H1 (cell line): ENCODE measurements at regions not wholly inside any gene's neighbourhood (a gene's known extent, or its start where the extent isn't known, plus 50 kb on each side); places are given as distances from the start of the nearest gene placed in this dataset.

Experiments used
- CTCF ChIA-PET: fragments of 300-600 bp; sonication (Branson Sonifier 250); formaldehyde crosslinking; loops from one replicate; lab custom pipeline; 2021; ENCODE audit not compliant: partially characterized antibody; lab: Charles Lee
- POLR2A ChIA-PET: fragments of 300-600 bp; sonication (Branson Sonifier 250); formaldehyde crosslinking; loops from one replicate; lab custom pipeline; 2021; ENCODE audit warnings: inconsistent platforms; ENCODE audit not compliant: partially characterized antibody; lab: Charles Lee
- DNase-seq, 2 experiments: peaks; one replicate each; pipeline versions ENCODE4 v3.0.0 to v3.0.0-alpha.2; 2010 to 2022; ENCODE audit warnings: low spot score in 2 of 2, low read depth in 1 of 2, mixed read lengths in 1 of 2
- FAIRE-seq: peaks from 2 replicates; lab custom pipeline; 2011; peaks lifted over from hg19 to GRCh38; lab: Jason Lieb, UNC
- H2AFZ ChIP-seq: 2 replicates; pipeline ENCODE4 v1.8.1; 2012; ENCODE audit warnings: low read length, inconsistent platforms
- H2AK5ac ChIP-seq: 2 replicates; pipeline ENCODE4 v1.6.1; 2013; ENCODE audit warnings: low read depth, low read length
- H2BK120ac ChIP-seq: replicated peaks from 2 replicates; pipeline ENCODE3; 2013; ENCODE audit warnings: low read depth, low read length, inconsistent platforms
- H2BK12ac ChIP-seq: 2 replicates; pipeline ENCODE4 v1.6.1; 2013; ENCODE audit warnings: low read depth, low read length
- H2BK15ac ChIP-seq: 2 replicates; pipeline ENCODE4 v1.6.1; 2013; ENCODE audit warnings: low read length
- H2BK20ac ChIP-seq: 2 replicates; pipeline ENCODE4 v1.6.1; 2013; ENCODE audit warnings: low read length
- H2BK5ac ChIP-seq: 2 replicates; pipeline ENCODE4 v1.6.1; 2013; ENCODE audit warnings: low read depth, low read length
- H3K14ac ChIP-seq: 2 replicates; pipeline ENCODE4 v1.6.1; 2013; ENCODE audit warnings: inconsistent platforms; ENCODE audit not compliant: insufficient read length
- H3K18ac ChIP-seq: 2 replicates; pipeline ENCODE4 v1.6.1; 2013; ENCODE audit warnings: low read length; ENCODE audit errors: extremely low read depth
- H3K23ac ChIP-seq: 2 replicates; pipeline ENCODE4 v1.6.1; 2013; ENCODE audit warnings: inconsistent platforms; ENCODE audit not compliant: insufficient read length
- H3K23me2 ChIP-seq: 2 replicates; pipeline ENCODE4 v1.6.1; 2013; ENCODE audit warnings: low read depth, low read length
- H3K27ac ChIP-seq: 2 replicates; pipeline ENCODE4 v1.6.1; 2011; ENCODE audit warnings: low read depth, low read length, inconsistent platforms
- H3K27me3 ChIP-seq, 4 experiments: replicated peaks in 1 of 4; 1 replicate in 1 of 4; 2 replicates in 3 of 4; pipeline versions ENCODE4 v1.6.1 to v1.8.1; 2011 to 2013; ENCODE audit warnings: low read length in 3 of 4, mild to moderate bottlenecking in 3 of 4, inconsistent platforms in 2 of 4, mixed read lengths in 2 of 4, moderate library complexity in 1 of 4; ENCODE audit not compliant: control insufficient read depth in 3 of 4, insufficient read depth in 3 of 4; ENCODE audit errors: extremely low read depth in 1 of 4
- H3K36me3 ChIP-seq, 4 experiments: 2 replicates each; pipeline versions ENCODE4 v1.6.1 to v1.8.1; 2011 to 2013; ENCODE audit warnings: mild to moderate bottlenecking in 4 of 4, low read length in 3 of 4, moderate library complexity in 2 of 4, control low read depth in 1 of 4, inconsistent platforms in 1 of 4; ENCODE audit not compliant: insufficient read depth in 4 of 4, control insufficient read depth in 2 of 4
- H3K4ac ChIP-seq: replicated peaks from 2 replicates; pipeline ENCODE3; 2013; ENCODE audit warnings: low read length, low read depth, mixed read lengths, inconsistent platforms; ENCODE audit not compliant: insufficient read length
- H3K4me1 ChIP-seq, 4 experiments: replicated peaks in 1 of 4; 1 replicate in 1 of 4; 2 replicates in 3 of 4; pipeline versions ENCODE4 v1.6.1 to v1.8.1; 2011 to 2013; ENCODE audit warnings: low read length in 3 of 4, inconsistent platforms in 2 of 4, mixed read lengths in 1 of 4; ENCODE audit not compliant: insufficient read depth in 4 of 4, control insufficient read depth in 3 of 4
- H3K4me2 ChIP-seq, 2 experiments: 2 replicates each; pipeline versions ENCODE4 v1.6.1 to v1.8.1; 2011 to 2013; ENCODE audit warnings: low read depth in 2 of 2, low read length in 2 of 2, control low read depth in 1 of 2, inconsistent platforms in 1 of 2, mild to moderate bottlenecking in 1 of 2; ENCODE audit not compliant: insufficient read depth in 1 of 2
- H3K4me3 ChIP-seq, 4 experiments: fragments of 200-600, 300-600 bp in 1 of 4; sonication (generic), shearing (Covaris generic), sonication (Bioruptor Twin) in 1 of 4; 2 replicates each; pipeline versions ENCODE4 v1.5.1 to v1.8.1; 2011 to 2016; ENCODE audit warnings: low read length in 4 of 4, low read depth in 3 of 4, control low read depth in 2 of 4, inconsistent platforms in 2 of 4, mild to moderate bottlenecking in 2 of 4, mixed read lengths in 1 of 4, moderate library complexity in 1 of 4; ENCODE audit not compliant: insufficient read depth in 2 of 4; ENCODE audit errors: extremely low read depth in 1 of 4
- H3K56ac ChIP-seq: replicated peaks from 2 replicates; pipeline ENCODE3; 2013; ENCODE audit warnings: low read depth, mild to moderate bottlenecking, mixed read lengths, low read length, inconsistent platforms; ENCODE audit not compliant: insufficient read length
- H3K79me1 ChIP-seq: 2 replicates; pipeline ENCODE4 v1.6.1; 2013; ENCODE audit warnings: low read depth, low read length, control low read depth
- H3K79me2 ChIP-seq, 2 experiments: 2 replicates each; pipeline versions ENCODE4 v1.6.1 to v1.8.1; 2012 to 2013; ENCODE audit warnings: low read length in 2 of 2, mild to moderate bottlenecking in 2 of 2, inconsistent platforms in 1 of 2; ENCODE audit not compliant: insufficient read depth in 2 of 2, control insufficient read depth in 1 of 2
- H3K9ac ChIP-seq, 4 experiments: replicated peaks in 1 of 4; 1 replicate in 1 of 4; 2 replicates in 3 of 4; pipeline versions ENCODE4 v1.6.1 to v1.8.1; 2011 to 2013; ENCODE audit warnings: low read depth in 3 of 4, low read length in 3 of 4, control low read depth in 2 of 4, mild to moderate bottlenecking in 2 of 4, moderate library complexity in 2 of 4, inconsistent platforms in 1 of 4; ENCODE audit errors: extremely low read depth in 1 of 4
- H3K9me3 ChIP-seq, 2 experiments: 2 replicates each; pipeline versions ENCODE4 v1.6.1 to v1.8.1; 2012 to 2013; ENCODE audit warnings: mild to moderate bottlenecking in 2 of 2, moderate library complexity in 2 of 2, control low read depth in 1 of 2, inconsistent platforms in 1 of 2, low read depth in 1 of 2, low read length in 1 of 2, mixed read lengths in 1 of 2; ENCODE audit not compliant: insufficient read depth in 2 of 2
- H4K20me1 ChIP-seq, 2 experiments: replicated peaks in 1 of 2; 2 replicates each; pipeline versions ENCODE3 to v1.8.1; 2011 to 2013; ENCODE audit warnings: inconsistent platforms in 2 of 2, low read length in 2 of 2, mild to moderate bottlenecking in 1 of 2; ENCODE audit not compliant: insufficient read depth in 2 of 2, control insufficient read depth in 1 of 2
- H4K5ac ChIP-seq: 2 replicates; pipeline ENCODE4 v1.6.1; 2013; ENCODE audit warnings: low read length, low read depth, mixed read lengths, inconsistent platforms; ENCODE audit not compliant: insufficient read length
- H4K8ac ChIP-seq: 2 replicates; pipeline ENCODE4 v1.8.0; 2013; ENCODE audit warnings: mild to moderate bottlenecking, moderate library complexity, low read length, inconsistent platforms; ENCODE audit not compliant: insufficient read depth; ENCODE audit errors: extremely low read depth
- H4K91ac ChIP-seq: replicated peaks from 2 replicates; pipeline ENCODE3; 2013; ENCODE audit warnings: low read length, mixed read lengths, inconsistent platforms; ENCODE audit not compliant: insufficient read length
- CBX5 ChIP-seq: fragments of 300-800, 300-1000 bp; sonication (generic); IDR thresholded peaks from 2 replicates; pipeline ENCODE4 v1.7.1; 2016; ENCODE audit warnings: antibody characterized with exemption, low read length, low read depth
- CBX8 ChIP-seq: fragments of 300-800, 300-1000 bp; sonication (generic); IDR thresholded peaks from 2 replicates; pipeline ENCODE4 v1.7.1; 2016; ENCODE audit warnings: low read depth, low read length, borderline replicate concordance
- GABPA ChIP-seq: IDR thresholded peaks from 2 replicates; pipeline ENCODE4 v1.6.1; 2011; ENCODE audit warnings: mild to moderate bottlenecking, low read length, moderate library complexity, borderline replicate concordance; ENCODE audit not compliant: insufficient read depth
- HDAC2 ChIP-seq, 2 experiments: fragments of 300-600 bp in 1 of 2; sonication (generic) in 1 of 2; IDR thresholded peaks; 2 replicates each; pipeline ENCODE4 v1.6.1; 2011 to 2012; ENCODE audit warnings: low read depth in 2 of 2, low read length in 2 of 2, mild to moderate bottlenecking in 2 of 2, moderate library complexity in 2 of 2, borderline replicate concordance in 1 of 2, inconsistent platforms in 1 of 2
- JUN ChIP-seq: IDR thresholded peaks from 2 replicates; pipeline ENCODE4 v1.6.1; 2011; ENCODE audit warnings: low read depth, mild to moderate bottlenecking, improper control_type of control experiment, low read length
- MAFK ChIP-seq: IDR thresholded peaks from 2 replicates; pipeline ENCODE4 v1.6.1; 2012; ENCODE audit warnings: low read depth, mild to moderate bottlenecking, improper control_type of control experiment, low read length
- NANOG ChIP-seq: IDR thresholded peaks from 2 replicates; pipeline ENCODE4 v1.6.1; 2011; ENCODE audit warnings: low read length, low read depth, mild to moderate bottlenecking, inconsistent platforms; ENCODE audit not compliant: insufficient read depth, poor library complexity, severe bottlenecking
- NRF1 ChIP-seq: IDR thresholded peaks from 2 replicates; pipeline ENCODE4 v1.6.1; 2011; ENCODE audit warnings: mild to moderate bottlenecking, low read depth, low read length, improper control_type of control experiment
- SAP30 ChIP-seq: fragments of 300-600 bp; sonication (generic); IDR thresholded peaks from 2 replicates; pipeline ENCODE4 v1.7.1; 2012; ENCODE audit warnings: low read length, moderate library complexity, mild to moderate bottlenecking, inconsistent platforms; ENCODE audit not compliant: insufficient read depth, insufficient replicate concordance
- SP4 ChIP-seq: IDR thresholded peaks from 2 replicates; pipeline ENCODE4 v1.6.1; 2012; ENCODE audit warnings: low read length, inconsistent platforms
- SRF ChIP-seq: IDR thresholded peaks from 2 replicates; pipeline ENCODE4 v1.6.1; 2011; ENCODE audit warnings: mild to moderate bottlenecking, low read depth, low read length, moderate library complexity
- TAF7 ChIP-seq: optimal IDR thresholded peaks from 2 replicates; pipeline ENCODE3; 2011; ENCODE audit warnings: low read depth, mild to moderate bottlenecking, inconsistent platforms, low read length, moderate library complexity, borderline replicate concordance
- TCF12 ChIP-seq: IDR thresholded peaks from 2 replicates; pipeline ENCODE4 v1.6.1; 2011; ENCODE audit warnings: low read depth, mild to moderate bottlenecking, low read length
- WGBS, 2 experiments: shearing (Covaris generic) in 1 of 2; methylation state at CpG; one replicate each; pipeline versions ENCODE4 v1.1.6 to v1.1.7; 2013 to 2015; ENCODE audit warnings: low lambda C conversion rate in 2 of 2, mixed read lengths in 2 of 2, inconsistent platforms in 1 of 2, low coverage in 1 of 2, missing lambda C conversion rate in 1 of 2; ENCODE audit not compliant: insufficient replicate concordance in 2 of 2, insufficient coverage in 1 of 2, insufficient read length in 1 of 2; ENCODE audit errors: extremely low coverage in 1 of 2, missing lambda C conversion rate in 1 of 2; 5-methylcytosine and 5-hydroxymethylcytosine counted together
- TF ChIP-seq, protein P1 (sequence below): IDR thresholded peaks from 2 replicates; pipeline ENCODE4 v1.6.1; 2012; ENCODE audit warnings: inconsistent platforms

- Histone ChIP-seq H3K14ac (no peak overlapping the region), H3K23ac (no peak overlapping the region), H3K4ac (no peak overlapping the region), H2BK5ac (no peak overlapping the region), H2AK5ac (no peak overlapping the region), H3K79me2 (no peaks in the 10 kb centered on the region), H3K79me1 (no peaks in the 10 kb centered on the region), H3K56ac (no peak overlapping the region), H2BK120ac (no peak overlapping the region), H3K9me3 (no peaks in the 10 kb centered on the region), H2BK20ac (no peak overlapping the region), H3K27me3 (no peaks in the 10 kb centered on the region), H4K20me1 (no peaks in the 10 kb centered on the region), H2AFZ (no peak overlapping the region), H2BK12ac (no peak overlapping the region), H3K18ac (no peak overlapping the region), H3K27ac (no peak overlapping the region), H4K91ac (no peak overlapping the region), H3K4me1 (no peaks in the 10 kb centered on the region), H3K4me3 (no peak overlapping the region), H3K4me2 (no peak overlapping the region), H3K9ac (no peak overlapping the region), H4K8ac (no peak overlapping the region), H3K23me2 (no peaks in the 10 kb centered on the region), H2BK15ac (no peak overlapping the region), H4K5ac (no peak overlapping the region), H3K36me3 (no peaks in the 10 kb centered on the region)
- DNase-seq (no peak), FAIRE-seq (no peak)
- ChIA-PET CTCF (no interaction called here), POLR2A (no interaction called here)
- TF ChIP-seq HDAC2 (IDR thresholded peaks at IDR 0.05; ENCODE audit: borderline replicate concordance in 1 of 2, low read depth in 2 of 2, low read length in 2 of 2) (no peak), MAFK (no peak), SAP30 (no peak), NRF1 (no peak), JUN (no peak), SRF (no peak), GABPA (no peak), CBX5 (no peak), TCF12 (no peak), SP4 (no peak), NANOG (no peak), CBX8 (no peak), TAF7 (no peak)
- TF ChIP-seq, protein P1, sequence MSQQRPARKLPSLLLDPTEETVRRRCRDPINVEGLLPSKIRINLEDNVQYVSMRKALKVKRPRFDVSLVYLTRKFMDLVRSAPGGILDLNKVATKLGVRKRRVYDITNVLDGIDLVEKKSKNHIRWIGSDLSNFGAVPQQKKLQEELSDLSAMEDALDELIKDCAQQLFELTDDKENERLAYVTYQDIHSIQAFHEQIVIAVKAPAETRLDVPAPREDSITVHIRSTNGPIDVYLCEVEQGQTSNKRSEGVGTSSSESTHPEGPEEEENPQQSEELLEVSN, result no peak
- WGBS, 2 experiments, result 73% methylated on average over 3 of the region's 6 CpGs; no CpG with 5 or more reads in 1 of the 2 experiments
These were observed 249.5 kb upstream of the SULF2 start for GRCh38 chr20:48034751-48035150.
